Endothelial cell of umbilical vein (primary cell): ENCODE measurements at regions not wholly inside any gene's neighbourhood (a gene's known extent, or its start where the extent isn't known, plus 50 kb on each side); places are given as distances from the start of the nearest gene placed in this dataset.

Source experiments
- BruUV-seq: library from RNA; stranded (reverse); fragments of 400-500 nt; replicated peaks from 2 replicates; lab custom pipeline; 2021; lab: Mats Ljungman, UMichigan
- CTCF ChIA-PET: fragments of 300-600, 350-600 bp; sonication (Branson Sonifier 250); formaldehyde crosslinking; loops from one replicate; lab custom pipeline; 2021; ENCODE audit warnings: antibody characterized with exemption, inconsistent platforms; lab: Charles Lee
- POLR2A ChIA-PET: fragments of 300-600, 350-600 bp; sonication (Branson Sonifier 250); formaldehyde crosslinking; loops from one replicate; lab custom pipeline; 2021; ENCODE audit warnings: antibody characterized with exemption, inconsistent platforms; lab: Charles Lee
- DNase-seq: peaks from one replicate; pipeline ENCODE4 v3.0.0-alpha.2; 2011; ENCODE audit warnings: low read depth, low spot score
- FAIRE-seq: peaks from 2 replicates; lab custom pipeline; 2011; peaks lifted over from hg19 to GRCh38; lab: Jason Lieb, UNC
- H2AFZ ChIP-seq: 2 replicates; pipeline ENCODE4 v1.6.0; 2012; ENCODE audit warnings: low read depth, low read length, control low read depth, inconsistent platforms
- H3K27ac ChIP-seq: 2 replicates; pipeline ENCODE4 v1.5.1; 2011; ENCODE audit warnings: low read depth, mild to moderate bottlenecking, control low read depth, low read length, moderate library complexity; ENCODE audit not compliant: insufficient read depth
- H3K27me3 ChIP-seq, 2 experiments: 2 replicates each; pipeline versions ENCODE4 v1.6.0 to v1.6.1; 2011; ENCODE audit warnings: low read length in 2 of 2, mixed read lengths in 1 of 2; ENCODE audit not compliant: control insufficient read depth in 2 of 2, insufficient read depth in 2 of 2
- H3K36me3 ChIP-seq, 2 experiments: 2 replicates in 1 of 2; 3 replicates in 1 of 2; pipeline ENCODE4 v1.5.1; 2011; ENCODE audit warnings: low read length in 2 of 2, mild to moderate bottlenecking in 1 of 2, moderate library complexity in 1 of 2; ENCODE audit not compliant: control insufficient read depth in 2 of 2, insufficient read depth in 2 of 2; ENCODE audit errors: extremely low read depth in 1 of 2
- H3K4me1 ChIP-seq: 3 replicates; pipeline ENCODE4 v1.5.1; 2011; ENCODE audit warnings: mild to moderate bottlenecking, low read length; ENCODE audit not compliant: control insufficient read depth, insufficient read depth; ENCODE audit errors: extremely low read depth
- H3K4me2 ChIP-seq: 2 replicates; pipeline ENCODE4 v1.6.1; 2011; ENCODE audit warnings: low read length, control low read depth, mixed read lengths; ENCODE audit not compliant: insufficient read depth
- H3K4me3 ChIP-seq, 3 experiments: fragments of 200-600 bp in 1 of 3; sonication (generic), shearing (Covaris generic) in 1 of 3; replicated peaks in 1 of 3; 2 replicates each; pipeline ENCODE4 v1.5.1; 2011 to 2016; ENCODE audit warnings: control low read depth in 3 of 3, low read length in 3 of 3, mild to moderate bottlenecking in 2 of 3, inconsistent platforms in 1 of 3, low read depth in 1 of 3, moderate library complexity in 1 of 3; ENCODE audit not compliant: insufficient read depth in 1 of 3
- H3K79me2 ChIP-seq: 2 replicates; pipeline ENCODE4 v1.6.0; 2012; ENCODE audit warnings: low read length, inconsistent platforms; ENCODE audit not compliant: control insufficient read depth, insufficient read depth
- H3K9ac ChIP-seq: replicated peaks from 2 replicates; pipeline ENCODE3; 2011; ENCODE audit warnings: low read length, control low read depth; ENCODE audit not compliant: insufficient read depth; ENCODE audit errors: extremely low read depth
- H3K9me1 ChIP-seq: replicated peaks from 3 replicates; pipeline ENCODE4 v1.6.0; 2011; ENCODE audit warnings: mild to moderate bottlenecking, low read length; ENCODE audit not compliant: control insufficient read depth, insufficient read depth; ENCODE audit errors: extremely low read depth
- H3K9me3 ChIP-seq: replicated peaks from 2 replicates; pipeline ENCODE4 v1.5.1; 2012; ENCODE audit warnings: low read length, inconsistent platforms; ENCODE audit not compliant: control insufficient read depth, insufficient read depth
- H4K20me1 ChIP-seq: replicated peaks from 2 replicates; pipeline ENCODE3; 2011; ENCODE audit warnings: mild to moderate bottlenecking, low read length; ENCODE audit not compliant: control insufficient read depth, insufficient read depth; ENCODE audit errors: extremely low read depth
- EZH2 ChIP-seq: IDR thresholded peaks from 2 replicates; pipeline ENCODE4 v1.6.1; 2012; ENCODE audit warnings: borderline replicate concordance, low read depth, mild to moderate bottlenecking, moderate library complexity, low read length, inconsistent platforms; ENCODE audit not compliant: severe bottlenecking
- FOS ChIP-seq: IDR thresholded peaks from 2 replicates; pipeline ENCODE4 v1.6.1; 2011; ENCODE audit warnings: mild to moderate bottlenecking, low read length, moderate library complexity, borderline replicate concordance; ENCODE audit not compliant: insufficient read depth
- GATA2 ChIP-seq: IDR thresholded peaks from 2 replicates; pipeline ENCODE4 v1.7.0; 2011; ENCODE audit warnings: low read depth, mild to moderate bottlenecking, moderate library complexity, mixed read lengths, low read length; ENCODE audit not compliant: insufficient read length, insufficient read depth
- JUN ChIP-seq: IDR thresholded peaks from 2 replicates; pipeline ENCODE4 v1.6.1; 2011; ENCODE audit warnings: borderline replicate concordance, low read depth; ENCODE audit not compliant: insufficient read length, insufficient read depth
- MYC ChIP-seq: IDR thresholded peaks from one replicate; pipeline ENCODE4 v1.6.1; 2011; ENCODE audit warnings: mild to moderate bottlenecking, low read depth, low read length
- POLR2A ChIP-seq: IDR thresholded peaks from 2 replicates; pipeline ENCODE4 v1.6.1; 2012; ENCODE audit warnings: low read depth, mild to moderate bottlenecking, control low read depth, low read length
- POLR2AphosphoS5 ChIP-seq: IDR thresholded peaks from 2 replicates; pipeline ENCODE4 v1.6.1; 2012; ENCODE audit warnings: low read depth, mild to moderate bottlenecking, control low read depth, low read length, moderate library complexity; ENCODE audit not compliant: insufficient read depth
- dilution Hi-C: fragments of 300-500 bp; cut with MboI; formaldehyde crosslinking; loops from one replicate; pipeline ENCODE4 v1.15.0; 2019; ENCODE audit warnings: low sequenced_read_pairs; ENCODE audit not compliant: extremely low pct_ligation_motif_present
- intact Hi-C: fragments of 100-400 bp; cut with micrococcal nuclease; formaldehyde crosslinking; loops from one replicate; pipeline ENCODE4 v1.10.0; 2022
- TF ChIP-seq, protein P1 (sequence below): IDR thresholded peaks from 2 replicates; pipeline ENCODE4 v1.6.1; 2011; ENCODE audit not compliant: insufficient read depth, insufficient read length
- TF ChIP-seq, protein P2 (sequence below), 2 donors: IDR thresholded peaks; 1 replicate in 1 of 2; 2 replicates in 1 of 2; pipeline ENCODE4 v1.5.1; 2011; ENCODE audit warnings: low read length in 2 of 2, mild to moderate bottlenecking in 2 of 2, moderate library complexity in 2 of 2, control low read depth in 1 of 2, inconsistent platforms in 1 of 2, low read depth in 1 of 2; ENCODE audit not compliant: insufficient read depth in 1 of 2; ENCODE audit errors: extremely low read depth in 1 of 2

DNA sequence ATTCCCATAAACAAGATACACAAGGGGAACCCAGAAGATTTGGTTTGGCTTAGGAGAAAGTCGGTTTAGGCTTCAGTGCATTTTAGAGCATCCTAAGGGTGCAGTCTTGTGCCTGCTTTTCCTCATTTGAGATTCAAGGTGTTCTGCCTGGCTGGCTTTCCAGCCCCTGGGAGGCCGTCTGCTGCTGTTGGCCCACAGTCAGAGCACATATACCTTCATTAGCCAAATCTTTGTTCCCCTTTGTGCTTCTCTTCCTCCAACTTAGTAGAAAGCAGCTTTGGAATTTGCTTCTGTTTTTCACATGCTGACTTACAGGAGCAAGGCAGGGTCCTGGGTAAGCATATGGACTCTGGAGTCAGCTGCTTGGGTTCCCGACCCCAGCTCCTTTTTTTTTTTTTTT is 477.1 kb upstream of the TCF4 start:
- no peaks in the 10 kb centered on the region for H3K9me3 ChIP-seq
- H3K79me2 ChIP-seq, result no peaks in the 10 kb centered on the region
- CTCF ChIA-PET, result interaction anchor here (0.6 to 1.4 kb wide), 2 partner anchors 16 to 64 kb away, joined by 3 read pairs; no protein-coding TSS in a partner anchor
- no peaks in the 10 kb centered on the region for H3K4me1 ChIP-seq
- H3K27ac ChIP-seq, result no peak overlapping the region
- intact Hi-C loops (no loop called here), dilution Hi-C loops (no loop called here)
- no peaks in the 10 kb centered on the region for H3K36me3 ChIP-seq
- H4K20me1 ChIP-seq, result no peaks in the 10 kb centered on the region
- no peaks in the 10 kb centered on the region for H3K9me1 ChIP-seq
- H3K4me2 ChIP-seq, result no peak overlapping the region
- no peak for TF ChIP-seq JUN
- TF ChIP-seq EZH2, result no peak
- TF ChIP-seq FOS, result no peak
- TF ChIP-seq, protein P1, sequence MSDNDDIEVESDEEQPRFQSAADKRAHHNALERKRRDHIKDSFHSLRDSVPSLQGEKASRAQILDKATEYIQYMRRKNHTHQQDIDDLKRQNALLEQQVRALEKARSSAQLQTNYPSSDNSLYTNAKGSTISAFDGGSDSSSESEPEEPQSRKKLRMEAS, result no peak
- no peak for TF ChIP-seq GATA2
- TF ChIP-seq MYC, result no peak
- H3K4me3 ChIP-seq, result no peak overlapping the region
- no peak overlapping the region for H2AFZ ChIP-seq
- H3K27me3 ChIP-seq, result peaks cover 0 to 2% of the 10 kb centered on the region in 2 experiments
- no peak overlapping the region for H3K9ac ChIP-seq
- FAIRE-seq (no peak), DNase-seq (no peak)
- no TSS peak for BruUV-seq
- POLR2A ChIA-PET, result no interaction called here

DNA sequence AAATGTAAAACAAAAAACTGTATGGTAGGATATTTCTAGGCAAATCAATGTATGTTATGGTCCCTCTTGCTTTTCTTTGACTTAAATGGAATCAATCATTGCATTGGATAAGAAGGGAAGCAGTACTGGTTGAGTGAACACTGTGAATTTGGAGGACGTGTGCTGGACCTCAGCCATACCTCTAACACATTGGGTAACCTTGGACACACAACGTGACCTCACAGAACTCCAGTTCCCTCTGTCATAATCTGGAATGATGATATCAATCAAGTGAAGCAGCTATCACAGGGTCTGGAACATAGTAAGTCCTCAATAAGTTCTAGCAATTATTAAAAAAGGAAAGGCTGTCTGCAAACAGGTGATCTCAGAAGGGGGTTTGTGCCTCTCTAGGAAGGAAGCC is 474.9 kb upstream of the TCF4 start:
- intact Hi-C loops, result no loop called here
- no peak overlapping the region for H3K27ac ChIP-seq
- no peaks in the 10 kb centered on the region for H4K20me1 ChIP-seq
- H3K4me2 ChIP-seq, result no peak overlapping the region
- H3K36me3 ChIP-seq, result no peaks in the 10 kb centered on the region
- dilution Hi-C loops, result no loop called here
- FAIRE-seq (no peak), DNase-seq (no peak)
- H3K4me1 ChIP-seq, result no peaks in the 10 kb centered on the region
- no peaks in the 10 kb centered on the region for H3K9me1 ChIP-seq
- peaks cover 0 to 2% of the 10 kb centered on the region in 2 experiments for H3K27me3 ChIP-seq
- no peaks in the 10 kb centered on the region for H3K79me2 ChIP-seq
- no peaks in the 10 kb centered on the region for H3K9me3 ChIP-seq
- no peak overlapping the region for H2AFZ ChIP-seq
- CTCF ChIA-PET, result interaction anchor here (0.9 to 1.8 kb wide), 3 partner anchors 8 to 23 kb away, joined by 4 read pairs; no protein-coding TSS in a partner anchor
- H3K4me3 ChIP-seq, result no peak overlapping the region
- TF ChIP-seq POLR2A (no peak), FOS (no peak), JUN (no peak), GATA2 (no peak), POLR2AphosphoS5 (no peak), EZH2 (no peak), MYC (no peak)
- TF ChIP-seq, protein P2, sequence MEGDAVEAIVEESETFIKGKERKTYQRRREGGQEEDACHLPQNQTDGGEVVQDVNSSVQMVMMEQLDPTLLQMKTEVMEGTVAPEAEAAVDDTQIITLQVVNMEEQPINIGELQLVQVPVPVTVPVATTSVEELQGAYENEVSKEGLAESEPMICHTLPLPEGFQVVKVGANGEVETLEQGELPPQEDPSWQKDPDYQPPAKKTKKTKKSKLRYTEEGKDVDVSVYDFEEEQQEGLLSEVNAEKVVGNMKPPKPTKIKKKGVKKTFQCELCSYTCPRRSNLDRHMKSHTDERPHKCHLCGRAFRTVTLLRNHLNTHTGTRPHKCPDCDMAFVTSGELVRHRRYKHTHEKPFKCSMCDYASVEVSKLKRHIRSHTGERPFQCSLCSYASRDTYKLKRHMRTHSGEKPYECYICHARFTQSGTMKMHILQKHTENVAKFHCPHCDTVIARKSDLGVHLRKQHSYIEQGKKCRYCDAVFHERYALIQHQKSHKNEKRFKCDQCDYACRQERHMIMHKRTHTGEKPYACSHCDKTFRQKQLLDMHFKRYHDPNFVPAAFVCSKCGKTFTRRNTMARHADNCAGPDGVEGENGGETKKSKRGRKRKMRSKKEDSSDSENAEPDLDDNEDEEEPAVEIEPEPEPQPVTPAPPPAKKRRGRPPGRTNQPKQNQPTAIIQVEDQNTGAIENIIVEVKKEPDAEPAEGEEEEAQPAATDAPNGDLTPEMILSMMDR (IDR thresholded peaks at IDR 0.05; ENCODE audit: extremely low read depth in 1 of 2, insufficient read depth in 1 of 2, low read depth in 1 of 2, low read length in 2 of 2), result no peak
- TF ChIP-seq, protein P1, result no peak
- no TSS peak for BruUV-seq
- POLR2A ChIA-PET, result no interaction called here
- no peak overlapping the region for H3K9ac ChIP-seq
